H9 (cell line): ENCODE measurements at regions not wholly inside any gene's neighbourhood (a gene's known extent, or its start where the extent isn't known, plus 50 kb on each side); places are given as distances from the start of the nearest gene placed in this dataset.

Experiments used
- DNase-seq: peaks from one replicate; pipeline ENCODE4 v3.0.0-alpha.2; 2017
- H2AFZ ChIP-seq: one replicate; pipeline ENCODE4 v1.6.1; 2013; ENCODE audit warnings: mild to moderate bottlenecking, low read length, control low read depth, moderate library complexity
- H2AK5ac ChIP-seq: 2 replicates; pipeline ENCODE4 v1.6.1; 2013; ENCODE audit warnings: low read length, control low read depth, mixed read lengths; ENCODE audit not compliant: insufficient read length
- H2BK120ac ChIP-seq: one replicate; pipeline ENCODE4 v1.6.1; 2013; ENCODE audit warnings: low read depth, mild to moderate bottlenecking, low read length, control low read depth, inconsistent platforms; ENCODE audit not compliant: poor library complexity, severe bottlenecking
- H2BK12ac ChIP-seq: 2 replicates; pipeline ENCODE4 v1.6.1; 2013; ENCODE audit warnings: low read length, control low read depth, mixed read lengths, low read depth; ENCODE audit not compliant: insufficient read length
- H2BK15ac ChIP-seq: 2 replicates; pipeline ENCODE4 v1.6.1; 2013; ENCODE audit warnings: low read depth, low read length, control low read depth
- H2BK20ac ChIP-seq: one replicate; pipeline ENCODE4 v1.6.1; 2013; ENCODE audit warnings: low read depth, mild to moderate bottlenecking, low read length, control low read depth, inconsistent platforms; ENCODE audit not compliant: poor library complexity, severe bottlenecking
- H2BK5ac ChIP-seq: 2 replicates; pipeline ENCODE4 v1.6.1; 2013; ENCODE audit warnings: low read length, control low read depth, mixed read lengths; ENCODE audit not compliant: insufficient read length
- H3K14ac ChIP-seq: 2 replicates; pipeline ENCODE4 v1.6.1; 2013; ENCODE audit warnings: low read length, control low read depth; ENCODE audit not compliant: insufficient read depth
- H3K18ac ChIP-seq: 2 replicates; pipeline ENCODE4 v1.6.1; 2013; ENCODE audit warnings: low read depth, mild to moderate bottlenecking, mixed read lengths, low read length, control low read depth; ENCODE audit not compliant: insufficient read length
- H3K23ac ChIP-seq: 2 replicates; pipeline ENCODE4 v1.6.1; 2013; ENCODE audit warnings: low read length, control low read depth, mixed read lengths, low read depth; ENCODE audit not compliant: insufficient read length
- H3K23me2 ChIP-seq: 2 replicates; pipeline ENCODE4 v1.6.1; 2013; ENCODE audit warnings: low read depth, mild to moderate bottlenecking, mixed read lengths, low read length, control low read depth; ENCODE audit not compliant: insufficient read length, poor library complexity, severe bottlenecking
- H3K27ac ChIP-seq: 2 replicates; pipeline ENCODE4 v1.5.1; 2013; ENCODE audit warnings: low read length, control low read depth, mixed read lengths, low read depth; ENCODE audit not compliant: insufficient read length
- H3K27me3 ChIP-seq: 2 replicates; pipeline ENCODE4 v1.6.1; 2013; ENCODE audit warnings: low read length, control low read depth, inconsistent platforms; ENCODE audit not compliant: insufficient read depth
- H3K4ac ChIP-seq: 2 replicates; pipeline ENCODE4 v1.6.1; 2013; ENCODE audit warnings: low read depth, mild to moderate bottlenecking, control low read depth, inconsistent platforms, low read length, moderate library complexity
- H3K4me1 ChIP-seq: 2 replicates; pipeline ENCODE4 v1.6.1; 2013; ENCODE audit warnings: low read length, control low read depth, inconsistent platforms; ENCODE audit not compliant: insufficient read depth
- H3K4me2 ChIP-seq: 2 replicates; pipeline ENCODE4 v1.6.1; 2013; ENCODE audit warnings: low read length, control low read depth, mixed read lengths; ENCODE audit not compliant: insufficient read length, insufficient read depth
- H3K56ac ChIP-seq: 2 replicates; pipeline ENCODE4 v1.6.1; 2013; ENCODE audit warnings: low read depth, mild to moderate bottlenecking, mixed read lengths, low read length, control low read depth; ENCODE audit not compliant: insufficient read length
- H3K79me1 ChIP-seq: 2 replicates; pipeline ENCODE4 v1.6.1; 2013; ENCODE audit warnings: low read depth, mild to moderate bottlenecking, moderate library complexity, low read length, control low read depth, inconsistent platforms; ENCODE audit not compliant: insufficient read depth, poor library complexity, severe bottlenecking
- H3K79me2 ChIP-seq: 2 replicates; pipeline ENCODE4 v1.6.1; 2013; ENCODE audit warnings: low read length, control low read depth, inconsistent platforms; ENCODE audit not compliant: insufficient read depth
- H3K9ac ChIP-seq: 2 replicates; pipeline ENCODE4 v1.6.1; 2013; ENCODE audit warnings: low read length, control low read depth, mixed read lengths; ENCODE audit not compliant: insufficient read length; ENCODE audit errors: extremely low read depth
- H3K9me3 ChIP-seq: one replicate; pipeline ENCODE4 v1.6.1; 2013; ENCODE audit warnings: low read depth, low read length, inconsistent platforms; ENCODE audit not compliant: control insufficient read depth
- H3T11ph ChIP-seq: one replicate; pipeline ENCODE4 v1.6.1; 2013; ENCODE audit warnings: mild to moderate bottlenecking, low read length, control low read depth, inconsistent platforms
- H4K20me1 ChIP-seq: one replicate; pipeline ENCODE4 v1.6.1; 2013; ENCODE audit not compliant: control insufficient read depth, insufficient read length, insufficient read depth
- H4K5ac ChIP-seq: 2 replicates; pipeline ENCODE4 v1.6.1; 2013; ENCODE audit warnings: low read depth, mild to moderate bottlenecking, mixed read lengths, low read length, control low read depth; ENCODE audit not compliant: insufficient read length
- H4K8ac ChIP-seq: replicated peaks from 2 replicates; pipeline ENCODE4 v1.6.1; 2013; ENCODE audit warnings: low read length, control low read depth, mixed read lengths, low read depth; ENCODE audit not compliant: insufficient read length
- H4K91ac ChIP-seq: 2 replicates; pipeline ENCODE4 v1.6.1; 2013; ENCODE audit warnings: low read depth, mild to moderate bottlenecking, moderate library complexity, mixed read lengths, low read length, control low read depth; ENCODE audit not compliant: insufficient read length
- H3K27ac Mint-ChIP-seq, 3 experiments: 2 replicates in 2 of 3; 3 replicates in 1 of 3; pipeline ENCODE4 v1.8.0; 2020 to 2021; ENCODE audit warnings: mixed read lengths in 3 of 3, mild to moderate bottlenecking in 1 of 3, moderate library complexity in 1 of 3
- H3K27me3 Mint-ChIP-seq: 2 replicates; pipeline ENCODE4 v1.8.0; 2021; ENCODE audit warnings: low read depth, mild to moderate bottlenecking, moderate library complexity, mixed read lengths
- H3K36me3 Mint-ChIP-seq, 3 experiments: 2 replicates in 2 of 3; 3 replicates in 1 of 3; pipeline ENCODE4 v1.8.0; 2020 to 2021; ENCODE audit warnings: low read depth in 3 of 3, mixed read lengths in 3 of 3; ENCODE audit not compliant: insufficient read depth in 1 of 3
- H3K4me1 Mint-ChIP-seq, 2 experiments: 2 replicates each; pipeline ENCODE4 v1.8.0; 2020; ENCODE audit warnings: mixed read lengths in 2 of 2
- H3K4me3 Mint-ChIP-seq, 2 experiments: 2 replicates in 1 of 2; 3 replicates in 1 of 2; pipeline ENCODE4 v1.8.0; 2020 to 2021; ENCODE audit warnings: mild to moderate bottlenecking in 2 of 2, mixed read lengths in 2 of 2, moderate library complexity in 1 of 2
- H3K9me3 Mint-ChIP-seq, 2 experiments: 2 replicates in 1 of 2; 3 replicates in 1 of 2; pipeline ENCODE4 v1.8.0; 2020; ENCODE audit warnings: mild to moderate bottlenecking in 2 of 2, mixed read lengths in 2 of 2, moderate library complexity in 1 of 2
- WGBS: extraction: QIAGEN DNeasy Blood & Tissue Kit; methylation state at CpG from one replicate; pipeline ENCODE4 v1.1.7; 2013; ENCODE audit warnings: missing lambda C conversion rate, low lambda C conversion rate, mixed read lengths; ENCODE audit not compliant: insufficient read length; ENCODE audit errors: extremely low coverage; 5-methylcytosine and 5-hydroxymethylcytosine counted together
- TF ChIP-seq, protein P1 (sequence below): fragments of 200-600 bp; sonication (generic); conservative IDR thresholded peaks from 3 replicates; pipeline ENCODE4 v1.8.0; 2021; ENCODE audit warnings: antibody characterized with exemption, mild to moderate bottlenecking

DNA sequence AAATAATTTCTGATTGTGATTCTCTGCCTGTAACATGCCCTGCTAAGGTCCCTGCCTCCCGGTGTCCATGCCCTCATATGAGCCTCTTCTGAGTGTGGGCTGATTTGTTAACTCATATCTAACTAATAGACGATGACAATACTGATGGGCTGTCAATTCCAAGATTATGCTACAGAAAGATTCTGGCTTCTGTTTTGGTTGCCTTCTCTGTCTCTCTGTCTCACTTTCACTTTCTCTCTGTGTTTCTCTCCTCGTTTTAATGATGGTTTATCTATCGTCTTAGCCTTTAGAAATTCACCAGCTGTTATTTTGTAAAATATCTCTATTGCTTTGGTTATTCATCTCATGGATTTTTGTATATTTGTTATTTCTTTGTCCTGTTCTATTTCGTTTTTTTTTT is 312.5 kb upstream of the ANXA10 start:
- Histone ChIP-seq H4K5ac (no peak overlapping the region), H3K23me2 (no peaks in the 10 kb centered on the region), H3K4me2 (no peak overlapping the region), H3K4ac (no peak overlapping the region), H4K8ac (no peak overlapping the region), H2AK5ac (no peak overlapping the region), H3K9ac (no peak overlapping the region), H3K14ac (no peak overlapping the region), H3K23ac (no peak overlapping the region), H2BK120ac (no peak overlapping the region), H2BK5ac (no peak overlapping the region), H3K56ac (no peak overlapping the region), H3K9me3 (no peaks in the 10 kb centered on the region), H2BK20ac (no peak overlapping the region), H4K20me1 (no peaks in the 10 kb centered on the region), H3K27ac (no peak overlapping the region), H2AFZ (no peak overlapping the region), H3K18ac (no peak overlapping the region), H2BK12ac (no peak overlapping the region), H3T11ph (no peak overlapping the region), H3K27me3 (no peaks in the 10 kb centered on the region), H3K79me1 (no peaks in the 10 kb centered on the region), H3K79me2 (no peaks in the 10 kb centered on the region), H3K4me1 (no peaks in the 10 kb centered on the region), H2BK15ac (no peak overlapping the region), H4K91ac (no peak overlapping the region)
- Mint-ChIP-seq H3K4me3 (no peak overlapping the region), H3K9me3 (peaks cover 0 to 2% of the 10 kb centered on the region in 2 experiments; a peak in 4 of 5 replicates), H3K36me3 (no peaks in the 10 kb centered on the region), H3K27me3 (no peaks in the 10 kb centered on the region), H3K4me1 (peaks cover 0 to 2% of the 10 kb centered on the region in 2 experiments; a peak in 2 of 4 replicates), H3K27ac (no peak overlapping the region)
- no CpG with 5 or more reads among the region's 5 CpGs for WGBS
- no peak for DNase-seq
- TF ChIP-seq, protein P1, sequence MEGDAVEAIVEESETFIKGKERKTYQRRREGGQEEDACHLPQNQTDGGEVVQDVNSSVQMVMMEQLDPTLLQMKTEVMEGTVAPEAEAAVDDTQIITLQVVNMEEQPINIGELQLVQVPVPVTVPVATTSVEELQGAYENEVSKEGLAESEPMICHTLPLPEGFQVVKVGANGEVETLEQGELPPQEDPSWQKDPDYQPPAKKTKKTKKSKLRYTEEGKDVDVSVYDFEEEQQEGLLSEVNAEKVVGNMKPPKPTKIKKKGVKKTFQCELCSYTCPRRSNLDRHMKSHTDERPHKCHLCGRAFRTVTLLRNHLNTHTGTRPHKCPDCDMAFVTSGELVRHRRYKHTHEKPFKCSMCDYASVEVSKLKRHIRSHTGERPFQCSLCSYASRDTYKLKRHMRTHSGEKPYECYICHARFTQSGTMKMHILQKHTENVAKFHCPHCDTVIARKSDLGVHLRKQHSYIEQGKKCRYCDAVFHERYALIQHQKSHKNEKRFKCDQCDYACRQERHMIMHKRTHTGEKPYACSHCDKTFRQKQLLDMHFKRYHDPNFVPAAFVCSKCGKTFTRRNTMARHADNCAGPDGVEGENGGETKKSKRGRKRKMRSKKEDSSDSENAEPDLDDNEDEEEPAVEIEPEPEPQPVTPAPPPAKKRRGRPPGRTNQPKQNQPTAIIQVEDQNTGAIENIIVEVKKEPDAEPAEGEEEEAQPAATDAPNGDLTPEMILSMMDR, result no peak
